ENCODE measurements at regions not wholly inside any gene's neighbourhood (a gene's known extent, or its start where the extent isn't known, plus 50 kb on each side); places are given as distances from the start of the nearest gene placed in this dataset.

GRCh38 chr7:25804154-25804553 lies 347.8 kb upstream of the NFE2L3 start:
- POLR2A ChIA-PET = no interaction called here
- Histone ChIP-seq H3K4me1 (ENCODE audit: control insufficient read depth in 2 of 2, insufficient read depth in 2 of 2, low read length in 2 of 2) (no peaks in the 10 kb centered on the region), H2AFZ (ENCODE audit: insufficient read depth, low read depth, low read length, poor library complexity, severe bottlenecking) (no peak overlapping the region), H3K27ac (ENCODE audit: low read length in 2 of 2) (no peak overlapping the region), H3K27me3 (replicated peaks in 1 of 4; ENCODE audit: control extremely low read depth in 1 of 4, control insufficient read depth in 3 of 4, insufficient read depth in 4 of 4, low read length in 3 of 4) (peaks cover 0 to 2% (median 0%) of the 10 kb centered on the region in 4 experiments), H3K4me3 (ENCODE audit: control extremely low read depth in 1 of 5, extremely low read depth in 1 of 5, insufficient read depth in 1 of 5, low read depth in 2 of 5, low read length in 4 of 5) (no peak overlapping the region), H3K4me2 (replicated peaks; ENCODE audit: low read depth, low read length, poor library complexity, severe bottlenecking) (no peak overlapping the region), H4K20me1 (ENCODE audit: control insufficient read depth, insufficient read depth, low read length, poor library complexity, severe bottlenecking) (no peaks in the 10 kb centered on the region), H3K36me3 (replicated peaks in 1 of 2; ENCODE audit: control extremely low read depth in 1 of 2, control insufficient read depth in 1 of 2, extremely low read depth in 1 of 2, insufficient read depth in 2 of 2, low read length in 1 of 2) (no peaks in the 10 kb centered on the region), H3K9me3 (ENCODE audit: control extremely low read depth in 1 of 3, control insufficient read depth in 2 of 3, insufficient read depth in 1 of 3, low read length in 2 of 3) (no peaks in the 10 kb centered on the region), H3K79me2 (ENCODE audit: control insufficient read depth, insufficient read depth, low read length) (no peaks in the 10 kb centered on the region), H3K9ac (ENCODE audit: low read length) (no peak overlapping the region)
- no peak overlapping the region for H3K4me3 Mint-ChIP-seq
- TF ChIP-seq CTCF (IDR thresholded peaks at IDR 0.05) (no peak), EZH2 (IDR thresholded peaks at IDR 0.05; ENCODE audit: borderline replicate concordance, insufficient read depth, low read depth, low read length, poor library complexity, severe bottlenecking) (no peak)
- CTCF ChIA-PET = no interaction called here
- no peak overlapping the region for H3K27ac Mint-ChIP-seq
- intact Hi-C loops (cut with micrococcal nuclease) = no loop called here
- ATAC-seq (ENCODE audit: low read depth) = no peak
- H3K4me1 Mint-ChIP-seq = no peaks in the 10 kb centered on the region
- WGBS (ENCODE audit: insufficient coverage) = 100% methylated on average over 1 of the region's 4 CpGs
- H3K9me3 Mint-ChIP-seq (ENCODE audit: insufficient read depth) = no peaks in the 10 kb centered on the region
- no peak for DNase-seq
- peaks cover 35% of the 10 kb centered on the region for H3K27me3 Mint-ChIP-seq

DNA sequence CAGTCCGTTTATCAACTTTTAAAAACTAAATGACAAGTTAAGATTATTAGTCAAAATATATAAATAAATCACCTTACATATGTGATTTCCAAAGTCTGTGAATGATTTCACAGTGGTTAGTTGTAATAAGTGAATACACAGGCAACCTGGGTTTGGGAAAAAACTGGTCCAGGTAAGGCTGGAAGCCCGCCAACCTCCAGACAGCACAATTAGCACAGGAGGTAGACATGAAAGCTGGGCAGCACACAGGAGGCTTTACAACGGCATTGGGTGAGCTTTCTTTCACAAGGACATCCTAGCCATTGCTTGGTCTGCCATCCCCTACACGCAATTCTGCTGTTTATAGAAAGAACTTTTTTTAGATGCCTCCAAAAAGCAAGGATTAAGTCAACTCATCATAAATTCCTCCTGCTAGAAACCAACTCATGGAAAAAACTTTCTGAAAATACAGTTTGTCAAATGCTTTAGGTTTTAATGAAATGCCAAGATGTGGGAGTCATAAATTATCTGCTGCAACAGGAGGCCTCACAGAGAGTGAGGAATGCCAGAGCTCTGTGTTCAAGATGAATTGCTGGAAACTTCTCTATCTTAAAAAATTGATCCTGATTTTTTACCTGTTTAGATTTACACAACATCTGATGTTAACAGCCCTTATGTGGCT lies 346.8 kb upstream of the NFE2L3 start:
- no peak overlapping the region for H3K9ac ChIP-seq (ENCODE audit: low read length)
- POLR2A ChIA-PET = no interaction called here
- H3K9me3 ChIP-seq (ENCODE audit: control extremely low read depth in 1 of 3, control insufficient read depth in 2 of 3, insufficient read depth in 1 of 3, low read length in 2 of 3) = no peaks in the 10 kb centered on the region
- no peak overlapping the region for H3K4me2 ChIP-seq (replicated peaks; ENCODE audit: low read depth, low read length, poor library complexity, severe bottlenecking)
- no peaks in the 10 kb centered on the region for H3K79me2 ChIP-seq (ENCODE audit: control insufficient read depth, insufficient read depth, low read length)
- WGBS (ENCODE audit: insufficient coverage) = 92% methylated on average over 2 of the region's 4 CpGs
- intact Hi-C loops (cut with micrococcal nuclease) = no loop called here
- CTCF ChIA-PET = no interaction called here
- no peak for ATAC-seq (ENCODE audit: low read depth)
- H3K36me3 ChIP-seq (replicated peaks in 1 of 2; ENCODE audit: control extremely low read depth in 1 of 2, control insufficient read depth in 1 of 2, extremely low read depth in 1 of 2, insufficient read depth in 2 of 2, low read length in 1 of 2) = no peaks in the 10 kb centered on the region
- H3K4me3 ChIP-seq (ENCODE audit: control extremely low read depth in 1 of 5, extremely low read depth in 1 of 5, insufficient read depth in 1 of 5, low read depth in 2 of 5, low read length in 4 of 5) = no peak overlapping the region
- Mint-ChIP-seq H3K9me3 (ENCODE audit: insufficient read depth) (no peaks in the 10 kb centered on the region), H3K27ac (no peak overlapping the region), H3K27me3 (peaks cover 35% of the 10 kb centered on the region), H3K4me1 (no peaks in the 10 kb centered on the region), H3K4me3 (no peak overlapping the region)
- no peaks in the 10 kb centered on the region for H3K4me1 ChIP-seq (ENCODE audit: control insufficient read depth in 2 of 2, insufficient read depth in 2 of 2, low read length in 2 of 2)
- no peak overlapping the region for H2AFZ ChIP-seq (ENCODE audit: insufficient read depth, low read depth, low read length, poor library complexity, severe bottlenecking)
- H4K20me1 ChIP-seq (ENCODE audit: control insufficient read depth, insufficient read depth, low read length, poor library complexity, severe bottlenecking) = no peaks in the 10 kb centered on the region
- H3K27me3 ChIP-seq (replicated peaks in 1 of 4; ENCODE audit: control extremely low read depth in 1 of 4, control insufficient read depth in 3 of 4, insufficient read depth in 4 of 4, low read length in 3 of 4) = peaks cover 0 to 2% (median 0%) of the 10 kb centered on the region in 4 experiments
- DNase-seq = no peak
- H3K27ac ChIP-seq (ENCODE audit: low read length in 2 of 2) = no peak overlapping the region
- TF ChIP-seq EZH2 (IDR thresholded peaks at IDR 0.05; ENCODE audit: borderline replicate concordance, insufficient read depth, low read depth, low read length, poor library complexity, severe bottlenecking) (no peak), CTCF (IDR thresholded peaks at IDR 0.05) (no peak)
